Trophoblast cell (in vitro differentiated cells and primary cell): ENCODE measurements at regions not wholly inside any gene's neighbourhood (a gene's known extent, or its start where the extent isn't known, plus 50 kb on each side); places are given as distances from the start of the nearest gene placed in this dataset.
A peak's percentile ranks its signal among the peaks of the same experiment; 100 is the strongest.
"Not testable (repeated sequence)": the region's sequence is repeated elsewhere in the genome, so short reads cannot be mapped to it uniquely, and the experiment has no call there.

Experiments
- DNase-seq, 2 donors: peaks; one replicate each; pipeline ENCODE4 v3.0.0-alpha.2; 2016
- H2AFZ ChIP-seq: 2 replicates; pipeline ENCODE4 v1.6.1; 2013; ENCODE audit warnings: low read length, moderate library complexity, mild to moderate bottlenecking; ENCODE audit not compliant: insufficient read depth, poor library complexity
- H2AK5ac ChIP-seq: 2 replicates; pipeline ENCODE4 v1.6.1; 2013; ENCODE audit warnings: mild to moderate bottlenecking, low read length
- H2BK120ac ChIP-seq: 2 replicates; pipeline ENCODE4 v1.6.1; 2013; ENCODE audit warnings: low read length, mild to moderate bottlenecking, moderate library complexity; ENCODE audit not compliant: insufficient read depth, poor library complexity
- H2BK12ac ChIP-seq: 2 replicates; pipeline ENCODE4 v1.6.1; 2013; ENCODE audit warnings: mild to moderate bottlenecking, low read length, moderate library complexity
- H2BK5ac ChIP-seq: 2 replicates; pipeline ENCODE4 v1.6.1; 2013; ENCODE audit warnings: low read length, low read depth, moderate library complexity, mild to moderate bottlenecking; ENCODE audit not compliant: poor library complexity
- H3K14ac ChIP-seq: 2 replicates; pipeline ENCODE4 v1.6.1; 2013; ENCODE audit warnings: mild to moderate bottlenecking, low read length
- H3K18ac ChIP-seq: 2 replicates; pipeline ENCODE4 v1.6.1; 2013; ENCODE audit warnings: mild to moderate bottlenecking, low read length
- H3K23ac ChIP-seq: 2 replicates; pipeline ENCODE4 v1.6.1; 2013; ENCODE audit warnings: low read length
- H3K27ac ChIP-seq: 2 replicates; pipeline ENCODE4 v1.5.1; 2013; ENCODE audit warnings: low read depth, mild to moderate bottlenecking, inconsistent platforms, low read length, moderate library complexity
- H3K27me3 ChIP-seq: 2 replicates; pipeline ENCODE4 v1.6.1; 2013; ENCODE audit warnings: inconsistent platforms, mild to moderate bottlenecking, low read length, moderate library complexity; ENCODE audit not compliant: insufficient read depth
- H3K36me3 ChIP-seq, 2 experiments: 1 replicate in 1 of 2; 2 replicates in 1 of 2; pipeline ENCODE4 v1.6.1; 2013; ENCODE audit warnings: low read length in 2 of 2, mild to moderate bottlenecking in 2 of 2, moderate library complexity in 1 of 2; ENCODE audit not compliant: insufficient read depth in 2 of 2, control insufficient read depth in 1 of 2
- H3K4ac ChIP-seq: 2 replicates; pipeline ENCODE4 v1.6.1; 2013; ENCODE audit warnings: low read depth, mild to moderate bottlenecking, low read length, moderate library complexity
- H3K4me1 ChIP-seq, 2 experiments: 1 replicate in 1 of 2; 2 replicates in 1 of 2; pipeline ENCODE4 v1.6.1; 2013; ENCODE audit warnings: low read length in 2 of 2, mild to moderate bottlenecking in 2 of 2, moderate library complexity in 1 of 2; ENCODE audit not compliant: insufficient read depth in 2 of 2, control insufficient read depth in 1 of 2
- H3K4me2 ChIP-seq: 2 replicates; pipeline ENCODE4 v1.6.1; 2013; ENCODE audit warnings: inconsistent platforms, mild to moderate bottlenecking, low read length, moderate library complexity
- H3K4me3 ChIP-seq: 2 replicates; pipeline ENCODE4 v1.5.1; 2013; ENCODE audit warnings: mild to moderate bottlenecking, low read depth, low read length, inconsistent platforms
- H3K79me1 ChIP-seq: one replicate; pipeline ENCODE4 v1.6.1; 2013; ENCODE audit warnings: low read length
- H3K79me2 ChIP-seq: 2 replicates; pipeline ENCODE4 v1.6.1; 2013; ENCODE audit warnings: low read length, mild to moderate bottlenecking; ENCODE audit not compliant: control insufficient read depth, insufficient read depth, poor library complexity
- H3K9ac ChIP-seq: 2 replicates; pipeline ENCODE4 v1.6.1; 2013; ENCODE audit warnings: mild to moderate bottlenecking, low read length
- H3K9me3 ChIP-seq: 2 replicates; pipeline ENCODE4 v1.6.1; 2013; ENCODE audit warnings: low read depth, mild to moderate bottlenecking, control low read depth, inconsistent platforms, low read length; ENCODE audit not compliant: insufficient read depth
- H4K12ac ChIP-seq: 2 replicates; pipeline ENCODE4 v1.6.1; 2013; ENCODE audit warnings: low read depth, mild to moderate bottlenecking, low read length, moderate library complexity
- H4K8ac ChIP-seq: 2 replicates; pipeline ENCODE4 v1.6.1; 2013; ENCODE audit warnings: low read depth, mild to moderate bottlenecking, low read length, moderate library complexity
- H4K91ac ChIP-seq: one replicate; pipeline ENCODE4 v1.6.1; 2013; ENCODE audit warnings: low read depth, mild to moderate bottlenecking, low read length, moderate library complexity
- WGBS: extraction: QIAGEN DNeasy Blood & Tissue Kit; methylation state at CpG from one replicate; pipeline ENCODE4 v1.1.7; 2013; ENCODE audit warnings: missing lambda C conversion rate; ENCODE audit not compliant: insufficient read length, insufficient coverage; ENCODE audit errors: extremely low coverage; 5-methylcytosine and 5-hydroxymethylcytosine counted together

- not testable (repeated sequence) for H3K79me1 ChIP-seq, H3K18ac ChIP-seq, H3K4ac ChIP-seq, H3K27me3 ChIP-seq, H2AFZ ChIP-seq, H2BK5ac ChIP-seq, H3K9ac ChIP-seq, H3K27ac ChIP-seq, H2BK120ac ChIP-seq, DNase-seq, H4K12ac ChIP-seq, H2BK12ac ChIP-seq, H3K36me3 ChIP-seq, H2AK5ac ChIP-seq, H3K14ac ChIP-seq, H4K8ac ChIP-seq, H3K23ac ChIP-seq, H3K4me1 ChIP-seq, H4K91ac ChIP-seq, H3K9me3 ChIP-seq, H3K79me2 ChIP-seq
- WGBS = no CpG with 5 or more reads among the region's 7 CpGs
- peak overlapping the region; percentile 72 for H3K4me3 ChIP-seq
- peak overlapping the region; percentile 54 for H3K4me2 ChIP-seq
Measured at GRCh38 chr20:28602006-28602402, 2655.5 kb upstream of the DEFB115 start.

DNA sequence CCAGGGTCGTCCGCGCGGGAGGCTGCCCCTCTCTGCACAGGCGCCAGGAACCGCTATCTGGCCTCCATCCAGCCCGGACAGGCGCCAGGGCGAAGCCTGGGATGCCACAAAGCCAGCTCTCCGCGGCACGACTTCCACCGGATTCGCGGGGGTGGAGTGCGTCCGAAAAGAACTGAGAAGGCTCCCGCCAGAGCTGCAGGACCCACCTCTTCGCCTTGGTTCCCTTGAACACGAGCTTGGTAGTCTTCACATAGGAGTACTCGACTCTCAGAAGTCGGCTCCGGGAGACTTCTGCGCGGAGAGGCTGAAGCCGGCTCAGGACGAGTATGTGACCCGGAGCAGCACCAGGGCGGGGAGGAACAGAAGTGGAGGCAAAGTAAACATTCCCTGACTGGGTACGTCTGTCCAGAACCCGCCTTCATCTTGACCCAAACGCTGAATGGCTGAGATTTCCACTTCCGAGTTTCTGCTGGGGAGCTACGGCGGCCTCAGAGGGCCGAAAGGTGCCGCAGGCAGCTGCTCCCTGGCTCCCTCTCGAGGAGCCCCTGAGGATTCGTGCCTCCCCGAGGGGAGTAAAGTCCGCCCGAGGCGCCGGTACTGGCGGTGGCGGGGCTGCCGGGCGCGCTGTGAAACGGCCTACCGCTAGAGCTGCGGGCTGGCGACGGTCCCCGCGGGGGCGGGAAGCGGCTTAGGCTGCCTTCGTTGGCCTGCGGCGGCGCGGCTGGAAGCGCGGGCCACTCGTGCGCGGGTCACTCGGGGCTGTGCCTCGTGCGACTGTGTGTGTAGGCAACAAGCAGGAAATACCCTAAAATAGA, 2654.9 kb upstream of the DEFB115 start:
- H4K12ac ChIP-seq, H4K91ac ChIP-seq, H3K14ac ChIP-seq, H3K27me3 ChIP-seq, H3K27ac ChIP-seq, H3K4me1 ChIP-seq, H3K4ac ChIP-seq, H3K79me2 ChIP-seq, H2AK5ac ChIP-seq, H3K9me3 ChIP-seq, H2BK12ac ChIP-seq, H3K23ac ChIP-seq, H3K18ac ChIP-seq, H3K36me3 ChIP-seq, H2BK120ac ChIP-seq, H3K79me1 ChIP-seq, H2BK5ac ChIP-seq: not testable (repeated sequence)
- peak overlapping the region; percentile 62 for H4K8ac ChIP-seq
- H3K9ac ChIP-seq = peak overlapping the region; percentile 47
- H3K4me2 ChIP-seq = peak overlapping the region; percentile 54
- no CpG with 5 or more reads among the region's 71 CpGs for WGBS
- peak overlapping the region; percentile 72 for H3K4me3 ChIP-seq
- DNase-seq = peak; percentile 77 to 88
- H2AFZ ChIP-seq = peak overlapping the region; percentile 87

DNA sequence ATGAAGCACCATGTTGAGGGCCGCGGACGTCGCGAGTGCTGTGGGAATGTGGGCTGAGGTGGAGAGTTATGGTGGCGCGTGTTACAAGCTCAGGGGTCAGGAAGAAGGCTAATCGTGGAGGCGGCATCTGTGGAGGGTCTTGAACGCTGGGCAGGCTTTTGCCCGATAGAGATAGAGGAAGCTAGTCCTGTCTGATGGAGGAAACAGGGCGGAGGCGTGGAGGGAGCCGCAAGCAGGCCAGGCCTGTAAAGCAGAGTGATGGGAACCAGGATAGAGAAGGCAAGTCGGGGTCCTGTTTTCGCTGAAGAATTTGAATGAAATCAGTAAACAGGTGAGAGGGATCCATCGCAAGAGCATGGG, 2654.3 kb upstream of the DEFB115 start:
- H3K23ac ChIP-seq, H2AK5ac ChIP-seq: not testable (repeated sequence)
- WGBS = no CpG with 5 or more reads among the region's 17 CpGs

DNA sequence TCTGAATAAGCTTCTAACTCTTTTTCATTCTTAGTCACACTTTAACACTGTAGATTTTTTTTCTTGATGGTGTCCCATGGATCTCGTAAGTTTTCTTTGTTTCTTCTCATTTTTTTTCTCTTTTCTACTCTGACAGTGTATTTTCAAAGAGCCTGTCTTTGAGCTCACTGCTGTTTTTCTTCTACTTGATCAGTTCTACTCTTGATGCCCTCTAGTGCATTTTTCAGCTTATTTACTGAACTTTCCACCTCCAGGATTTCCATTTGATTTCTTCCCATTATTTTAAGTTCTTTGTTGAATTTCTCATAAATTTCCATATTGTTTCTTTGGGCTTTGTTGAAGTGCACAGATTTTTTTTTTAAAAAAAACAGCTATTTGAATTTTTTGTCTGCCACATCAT, 2641.1 kb upstream of the DEFB115 start:
- Histone ChIP-seq H3K18ac (no peak overlapping the region), H3K27ac (no peak overlapping the region), H3K79me2 (no peaks in the 10 kb centered on the region), H4K12ac (no peak overlapping the region), H3K27me3 (no peaks in the 10 kb centered on the region), H3K4me2 (no peak overlapping the region), H3K4me1 (no peaks in the 10 kb centered on the region), H3K9ac (no peak overlapping the region), H2AK5ac (no peak overlapping the region), H2BK5ac (no peak overlapping the region), H3K9me3 (peaks cover 14% of the 10 kb centered on the region), H2AFZ (no peak overlapping the region), H2BK120ac (no peak overlapping the region), H3K4ac (no peak overlapping the region), H3K36me3 (no peaks in the 10 kb centered on the region), H3K79me1 (no peaks in the 10 kb centered on the region), H4K91ac (no peak overlapping the region), H2BK12ac (no peak overlapping the region), H4K8ac (no peak overlapping the region), H3K23ac (no peak overlapping the region), H3K14ac (no peak overlapping the region), H3K4me3 (no peak overlapping the region)
- DNase-seq = no peak
- WGBS = no CpG with 5 or more reads among the region's 1 CpG

More for the DNA sequence above, 2654.3 kb upstream of the DEFB115 start:
- H3K9ac ChIP-seq, H4K12ac ChIP-seq, DNase-seq, H3K14ac ChIP-seq, H3K27ac ChIP-seq, H2AFZ ChIP-seq, H3K9me3 ChIP-seq, H3K18ac ChIP-seq, H2BK120ac ChIP-seq, H3K27me3 ChIP-seq, H3K4me1 ChIP-seq, H3K79me1 ChIP-seq, H3K4ac ChIP-seq, H3K36me3 ChIP-seq, H4K91ac ChIP-seq, H2BK5ac ChIP-seq, H3K79me2 ChIP-seq, H2BK12ac ChIP-seq: not testable (repeated sequence)
- peak overlapping the region; percentile 53 for H3K4me2 ChIP-seq
- peak overlapping the region; percentile 62 for H4K8ac ChIP-seq
- peak overlapping the region; percentile 65 for H3K4me3 ChIP-seq
